SK-N-SH treated with all-trans-retinoic acid at 6 μM for 48 hours (cell line): ENCODE measurements at regions not wholly inside any gene's neighbourhood (a gene's known extent, or its start where the extent isn't known, plus 50 kb on each side); places are given as distances from the start of the nearest gene placed in this dataset.

Source experiments
- ATAC-seq: fragments of 200-7000 bp; cut with Tn5 transposase; 3 replicates; pipeline ENCODE4 v1.9.1; 2020; ENCODE audit warnings: mild to moderate bottlenecking, moderate library complexity
- ARNTL ChIP-seq: fragments of 450-650 bp; formaldehyde crosslinking; IDR thresholded peaks from 2 replicates; pipeline ENCODE4 v1.5.0; 2020; ENCODE audit warnings: low read depth, mild to moderate bottlenecking, moderate library complexity, borderline replicate concordance
- BACH2 ChIP-seq: fragments of 250-450 bp; sonication (Bioruptor Pico); IDR thresholded peaks from 2 replicates; pipeline ENCODE4 v1.9.0; 2021; ENCODE audit warnings: mild to moderate bottlenecking, borderline replicate concordance
- CREB5 ChIP-seq: fragments of 250-450 bp; sonication (Bioruptor Pico); IDR thresholded peaks from 2 replicates; pipeline ENCODE4 v1.5.1; 2020; ENCODE audit warnings: low read depth, mild to moderate bottlenecking, moderate library complexity
- CSDC2 ChIP-seq: fragments of 250-450 bp; sonication (Bioruptor Pico); IDR thresholded peaks from 2 replicates; pipeline ENCODE4 v1.5.0; 2020; ENCODE audit warnings: mild to moderate bottlenecking, moderate library complexity
- ESRRG ChIP-seq: fragments of 250-450 bp; sonication (Bioruptor Pico); IDR thresholded peaks from 2 replicates; pipeline ENCODE4 v1.6.1; 2021; ENCODE audit warnings: mild to moderate bottlenecking
- GLIS3 ChIP-seq: fragments of 250-450 bp; sonication (Bioruptor Pico); IDR thresholded peaks from 2 replicates; pipeline ENCODE4 v1.5.0; 2020; ENCODE audit warnings: mild to moderate bottlenecking, moderate library complexity
- ISL1 ChIP-seq: fragments of 250-450 bp; sonication (Bioruptor Pico); IDR thresholded peaks from 2 replicates; pipeline ENCODE4 v2.1.2; 2022; ENCODE audit warnings: mild to moderate bottlenecking, moderate library complexity
- OSR1 ChIP-seq: fragments of 250-450 bp; sonication (Bioruptor Pico); IDR thresholded peaks from 2 replicates; pipeline ENCODE4 v1.8.0; 2022; ENCODE audit warnings: moderate library complexity, mild to moderate bottlenecking, inconsistent platforms
- PATZ1 ChIP-seq: fragments of 250-450 bp; sonication (Bioruptor Pico); IDR thresholded peaks from 2 replicates; pipeline ENCODE4 v1.8.0; 2020; ENCODE audit warnings: mild to moderate bottlenecking, moderate library complexity, borderline replicate concordance
- PPARA ChIP-seq: fragments of 250-450 bp; sonication (Bioruptor Pico); IDR thresholded peaks from 2 replicates; pipeline ENCODE4 v1.5.0; 2020; ENCODE audit warnings: mild to moderate bottlenecking, borderline replicate concordance
- RARB ChIP-seq: fragments of 250-450 bp; sonication (Bioruptor Pico); IDR thresholded peaks from 2 replicates; pipeline ENCODE4 v1.8.0; 2021; ENCODE audit warnings: mild to moderate bottlenecking, moderate library complexity
- SNAI2 ChIP-seq: fragments of 250-450 bp; sonication (Bioruptor Pico); IDR thresholded peaks from 2 replicates; pipeline ENCODE4 v1.5.0; 2020; ENCODE audit warnings: mild to moderate bottlenecking, moderate library complexity
- TCF4 ChIP-seq: fragments of 250-450 bp; sonication (Bioruptor Pico); IDR thresholded peaks from 2 replicates; pipeline ENCODE4 v1.8.0; 2021; ENCODE audit warnings: mild to moderate bottlenecking, moderate library complexity, borderline replicate concordance
- TOX ChIP-seq: fragments of 250-450 bp; sonication (Bioruptor Pico); IDR thresholded peaks from 2 replicates; pipeline ENCODE4 v1.8.0; 2021; ENCODE audit warnings: mild to moderate bottlenecking, moderate library complexity, borderline replicate concordance
- ZC3H10 ChIP-seq: fragments of 250-450 bp; sonication (Bioruptor Pico); IDR thresholded peaks from 2 replicates; pipeline ENCODE4 v1.5.1; 2021; ENCODE audit warnings: mild to moderate bottlenecking, moderate library complexity
- ZFP3 ChIP-seq: fragments of 250-450 bp; sonication (Bioruptor Pico); IDR thresholded peaks from 2 replicates; pipeline ENCODE4 v1.5.0; 2020; ENCODE audit warnings: mild to moderate bottlenecking, moderate library complexity
- ZFP30 ChIP-seq: fragments of 450-650 bp; formaldehyde crosslinking; IDR thresholded peaks from 2 replicates; pipeline ENCODE4 v1.5.0; 2022; ENCODE audit warnings: mild to moderate bottlenecking, moderate library complexity
- ZNF565 ChIP-seq: fragments of 450-650 bp; formaldehyde crosslinking; conservative IDR thresholded peaks from 2 replicates; pipeline ENCODE4 v1.5.0; 2020; ENCODE audit warnings: low read depth, mild to moderate bottlenecking, moderate library complexity
- ZNF70 ChIP-seq: fragments of 450-650 bp; formaldehyde crosslinking; IDR thresholded peaks from 2 replicates; pipeline ENCODE4 v1.5.0; 2020; ENCODE audit warnings: mild to moderate bottlenecking, moderate library complexity
- ZNF8 ChIP-seq: fragments of 450-650 bp; formaldehyde crosslinking; IDR thresholded peaks from 2 replicates; pipeline ENCODE4 v1.5.0; 2020; ENCODE audit warnings: mild to moderate bottlenecking, moderate library complexity
- TF ChIP-seq, protein P1 (sequence below): fragments of 250-450 bp; sonication (Bioruptor Pico); IDR thresholded peaks from 2 replicates; pipeline ENCODE4 v1.8.0; 2021; ENCODE audit warnings: low read depth, mild to moderate bottlenecking, moderate library complexity, borderline replicate concordance
- TF ChIP-seq, protein P2 (sequence below): fragments of 250-450 bp; sonication (Bioruptor Pico); IDR thresholded peaks from 2 replicates; pipeline ENCODE4 v1.5.1; 2021; ENCODE audit warnings: mild to moderate bottlenecking, moderate library complexity

DNA sequence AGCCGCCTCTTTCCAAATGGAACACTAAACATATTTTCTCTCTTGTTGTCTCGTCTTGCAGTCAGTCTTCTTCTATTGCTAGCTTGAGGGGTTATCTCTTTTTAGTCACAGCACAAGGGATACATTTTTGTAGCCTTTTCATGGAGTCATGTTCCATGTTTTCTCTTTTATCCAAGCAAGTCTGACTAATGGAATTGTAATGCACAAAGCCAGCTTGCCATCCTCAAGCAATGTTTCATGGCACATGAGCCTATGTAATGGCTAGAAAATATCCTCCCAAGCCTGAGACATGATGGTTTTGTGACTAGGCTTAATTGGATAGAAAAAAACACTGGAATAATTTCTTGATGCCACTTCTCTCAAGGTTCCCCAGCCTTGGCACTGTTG lies 414.6 kb upstream of the GOT2 start:
- no peak for TF ChIP-seq ARNTL (CRISPR knock-in tag)
- no peak for TF ChIP-seq CREB5 (CRISPR knock-in tag)
- no peak for TF ChIP-seq ZNF70
- TF ChIP-seq ESRRG = no peak
- no peak for TF ChIP-seq PATZ1 (CRISPR knock-in tag)
- no peak for TF ChIP-seq ZFP30 (CRISPR knock-in tag)
- no peak for TF ChIP-seq GLIS3
- no peak for TF ChIP-seq ZNF8 (CRISPR knock-in tag)
- no peak for TF ChIP-seq TOX (CRISPR knock-in tag)
- no peak for TF ChIP-seq OSR1
- TF ChIP-seq RARB (CRISPR knock-in tag) = no peak
- no peak for TF ChIP-seq BACH2 (CRISPR knock-in tag)
- no peak for TF ChIP-seq ZFP3 (CRISPR knock-in tag)
- no peak for TF ChIP-seq ZC3H10 (CRISPR knock-in tag)
- TF ChIP-seq, protein P1, sequence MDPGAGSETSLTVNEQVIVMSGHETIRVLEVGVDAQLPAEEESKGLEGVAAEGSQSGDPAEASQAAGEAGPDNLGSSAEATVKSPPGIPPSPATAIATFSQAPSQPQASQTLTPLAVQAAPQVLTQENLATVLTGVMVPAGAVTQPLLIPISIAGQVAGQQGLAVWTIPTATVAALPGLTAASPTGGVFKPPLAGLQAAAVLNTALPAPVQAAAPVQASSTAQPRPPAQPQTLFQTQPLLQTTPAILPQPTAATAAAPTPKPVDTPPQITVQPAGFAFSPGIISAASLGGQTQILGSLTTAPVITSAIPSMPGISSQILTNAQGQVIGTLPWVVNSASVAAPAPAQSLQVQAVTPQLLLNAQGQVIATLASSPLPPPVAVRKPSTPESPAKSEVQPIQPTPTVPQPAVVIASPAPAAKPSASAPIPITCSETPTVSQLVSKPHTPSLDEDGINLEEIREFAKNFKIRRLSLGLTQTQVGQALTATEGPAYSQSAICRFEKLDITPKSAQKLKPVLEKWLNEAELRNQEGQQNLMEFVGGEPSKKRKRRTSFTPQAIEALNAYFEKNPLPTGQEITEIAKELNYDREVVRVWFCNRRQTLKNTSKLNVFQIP = no peak
- TF ChIP-seq SNAI2 = no peak
- no peak for ATAC-seq

DNA sequence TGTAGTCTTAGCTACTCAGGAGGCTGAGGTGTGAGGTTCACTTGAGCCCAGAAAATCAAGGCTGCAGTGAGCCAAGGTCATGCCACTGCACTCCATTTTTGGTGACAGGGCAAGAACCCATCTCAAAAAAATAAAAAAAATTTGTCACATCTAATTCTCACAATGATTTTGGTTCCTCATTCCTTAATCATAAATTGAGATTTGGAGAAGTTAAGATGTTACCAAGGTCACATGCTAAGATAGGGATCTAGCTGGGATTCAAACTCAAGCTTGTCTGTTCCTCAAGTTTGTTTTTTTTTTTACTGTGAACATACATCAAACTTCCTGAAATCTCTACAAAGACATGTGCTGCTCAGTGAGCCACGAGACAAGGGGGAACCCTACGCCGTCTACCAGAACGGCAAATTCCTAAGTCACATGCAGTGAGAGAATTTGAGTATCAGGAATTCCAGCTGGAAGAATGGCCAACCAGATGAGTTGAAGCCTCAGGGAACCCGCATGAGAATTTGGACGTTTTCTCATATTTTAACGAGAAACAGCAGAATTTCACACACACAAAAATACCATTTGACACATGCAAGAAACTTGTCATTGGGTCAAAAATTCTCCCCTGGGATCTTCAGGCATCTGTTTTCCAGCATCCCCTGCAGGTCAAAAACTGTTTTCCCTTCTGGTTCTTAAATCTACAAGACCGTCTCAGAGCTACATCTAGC lies 414.1 kb upstream of the GOT2 start:
- TF ChIP-seq ZFP30 (CRISPR knock-in tag) = no peak
- TF ChIP-seq GLIS3 = no peak
- TF ChIP-seq TCF4 (CRISPR knock-in tag) = no peak
- TF ChIP-seq CREB5 (CRISPR knock-in tag) = no peak
- TF ChIP-seq OSR1 = no peak
- no peak for TF ChIP-seq ESRRG
- no peak for TF ChIP-seq CSDC2 (CRISPR knock-in tag)
- TF ChIP-seq TOX (CRISPR knock-in tag) = no peak
- TF ChIP-seq ZFP3 (CRISPR knock-in tag) = no peak
- TF ChIP-seq ARNTL (CRISPR knock-in tag) = no peak
- TF ChIP-seq, protein P1 = no peak
- no peak for TF ChIP-seq ZNF8 (CRISPR knock-in tag)
- no peak for TF ChIP-seq PPARA (CRISPR knock-in tag)
- no peak for TF ChIP-seq ZNF70
- no peak for TF ChIP-seq SNAI2
- ATAC-seq = no peak

DNA sequence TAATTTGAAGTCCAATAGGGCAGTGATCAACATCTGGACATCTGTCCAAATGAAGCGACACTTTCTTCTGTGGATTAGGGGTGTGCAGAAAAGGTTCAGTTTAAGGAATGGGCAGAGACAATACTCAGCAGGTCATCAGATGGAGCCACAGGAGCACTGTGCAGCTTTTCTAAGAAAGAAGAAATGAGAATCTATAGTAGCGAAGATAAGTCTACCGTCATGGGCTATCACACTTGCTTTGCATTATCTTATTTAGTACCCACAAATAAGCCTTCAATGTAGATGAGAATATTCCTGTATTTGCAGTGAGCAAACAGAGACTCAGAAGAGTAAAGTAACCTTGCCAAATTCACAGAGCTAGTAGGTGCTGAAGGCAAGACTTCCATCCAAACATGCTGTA lies 412.0 kb upstream of the GOT2 start:
- ATAC-seq = no peak
- TF ChIP-seq ZNF70 (no peak), ZNF565 (no peak), ZNF8 (CRISPR knock-in tag) (no peak), ISL1 (CRISPR knock-in tag) (no peak), PATZ1 (CRISPR knock-in tag) (no peak), CSDC2 (CRISPR knock-in tag) (no peak), ZFP30 (CRISPR knock-in tag) (no peak), TCF4 (CRISPR knock-in tag) (no peak), PPARA (CRISPR knock-in tag) (no peak), OSR1 (no peak), SNAI2 (no peak), RARB (CRISPR knock-in tag) (no peak), ZC3H10 (CRISPR knock-in tag) (no peak), ESRRG (no peak), BACH2 (CRISPR knock-in tag) (no peak)
- TF ChIP-seq, protein P1 = no peak
- TF ChIP-seq, protein P2, sequence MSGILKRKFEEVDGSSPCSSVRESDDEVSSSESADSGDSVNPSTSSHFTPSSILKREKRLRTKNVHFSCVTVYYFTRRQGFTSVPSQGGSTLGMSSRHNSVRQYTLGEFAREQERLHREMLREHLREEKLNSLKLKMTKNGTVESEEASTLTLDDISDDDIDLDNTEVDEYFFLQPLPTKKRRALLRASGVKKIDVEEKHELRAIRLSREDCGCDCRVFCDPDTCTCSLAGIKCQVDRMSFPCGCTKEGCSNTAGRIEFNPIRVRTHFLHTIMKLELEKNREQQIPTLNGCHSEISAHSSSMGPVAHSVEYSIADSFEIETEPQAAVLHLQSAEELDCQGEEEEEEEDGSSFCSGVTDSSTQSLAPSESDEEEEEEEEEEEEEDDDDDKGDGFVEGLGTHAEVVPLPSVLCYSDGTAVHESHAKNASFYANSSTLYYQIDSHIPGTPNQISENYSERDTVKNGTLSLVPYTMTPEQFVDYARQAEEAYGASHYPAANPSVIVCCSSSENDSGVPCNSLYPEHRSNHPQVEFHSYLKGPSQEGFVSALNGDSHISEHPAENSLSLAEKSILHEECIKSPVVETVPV (CRISPR knock-in tag) = no peak
